GM18861 (cell line): ENCODE measurements at regions not wholly inside any gene's neighbourhood (a gene's known extent, or its start where the extent isn't known, plus 50 kb on each side); places are given as distances from the start of the nearest gene placed in this dataset.

Experiments used
- ATAC-seq: cut with Tn5 transposase; IDR thresholded peaks from one replicate; pipeline ENCODE4 v1.9.1; 2021; ENCODE audit not compliant: unreplicated experiment

GRCh38 chr5:14019768-14020290, 75.3 kb upstream of the DNAH5 start:
- no peak for ATAC-seq

GRCh38 chr5:14017904-14018303, 73.4 kb upstream of the DNAH5 start:
- ATAC-seq = no peak

- ATAC-seq = no peak
Measured at GRCh38 chr5:14016549-14016948, 72.1 kb upstream of the DNAH5 start.

- ATAC-seq = peak; percentile 90
Measured at GRCh38 chr5:14011089-14012020, 66.9 kb upstream of the DNAH5 start.

GRCh38 chr5:14009575-14009974, 65.1 kb upstream of the DNAH5 start:
- no peak for ATAC-seq

GRCh38 chr5:14008819-14009311, 64.4 kb upstream of the DNAH5 start:
- no peak for ATAC-seq

GRCh38 chr5:14006823-14007520, 62.5 kb upstream of the DNAH5 start:
- no peak for ATAC-seq

GRCh38 chr5:14004598-14005394, 60.3 kb upstream of the DNAH5 start:
- no peak for ATAC-seq

GRCh38 chr5:14003936-14004335, 59.4 kb upstream of the DNAH5 start:
- no peak for ATAC-seq

GRCh38 chr5:14003513-14003912, 59.0 kb upstream of the DNAH5 start:
- no peak for ATAC-seq

GRCh38 chr5:13998254-13998653, 53.8 kb upstream of the DNAH5 start:
- no peak for ATAC-seq

GRCh38 chr5:13997514-13997913, 53.0 kb upstream of the DNAH5 start:
- no peak for ATAC-seq

- no peak for ATAC-seq
Measured at GRCh38 chr5:13994621-13995253, 50.2 kb upstream of the DNAH5 start.
